Fibroblast of pulmonary artery (primary cell): ENCODE measurements at regions not wholly inside any gene's neighbourhood (a gene's known extent, or its start where the extent isn't known, plus 50 kb on each side); places are given as distances from the start of the nearest gene placed in this dataset.

Experiments used
- DNase-seq: peaks from one replicate; pipeline ENCODE4 v3.0.0-alpha.2; 2010; ENCODE audit warnings: low read depth
- H3K4me3 ChIP-seq: replicated peaks from 2 replicates; pipeline ENCODE4 v1.5.1; 2011; ENCODE audit warnings: low read depth, mild to moderate bottlenecking, control low read depth, low read length, moderate library complexity
- TF ChIP-seq, protein P1 (sequence below): IDR thresholded peaks from 2 replicates; pipeline ENCODE4 v1.5.1; 2011; ENCODE audit warnings: mild to moderate bottlenecking, control low read depth, low read length, inconsistent platforms; ENCODE audit errors: missing control alignments

DNA sequence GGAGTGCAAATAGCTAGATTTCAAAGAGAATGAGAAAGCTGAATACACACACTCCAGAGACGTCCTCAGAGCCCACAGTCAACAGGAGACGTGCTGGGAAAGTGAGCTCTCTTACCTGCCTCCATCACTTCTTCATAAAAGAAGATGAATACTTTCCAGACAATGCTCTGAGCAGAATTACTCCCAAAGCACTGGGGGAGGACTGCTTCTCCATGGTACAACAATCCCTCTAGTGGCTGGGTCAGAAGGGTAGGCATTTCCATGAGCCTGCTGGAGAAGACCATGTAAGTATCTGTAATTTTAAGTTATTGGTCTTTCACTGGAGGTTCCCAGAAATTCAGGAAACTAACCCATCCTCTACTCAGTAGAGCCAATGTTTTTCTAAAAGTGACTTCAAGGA, 190.3 kb downstream of the RBM43 start:
- TF ChIP-seq, protein P1, sequence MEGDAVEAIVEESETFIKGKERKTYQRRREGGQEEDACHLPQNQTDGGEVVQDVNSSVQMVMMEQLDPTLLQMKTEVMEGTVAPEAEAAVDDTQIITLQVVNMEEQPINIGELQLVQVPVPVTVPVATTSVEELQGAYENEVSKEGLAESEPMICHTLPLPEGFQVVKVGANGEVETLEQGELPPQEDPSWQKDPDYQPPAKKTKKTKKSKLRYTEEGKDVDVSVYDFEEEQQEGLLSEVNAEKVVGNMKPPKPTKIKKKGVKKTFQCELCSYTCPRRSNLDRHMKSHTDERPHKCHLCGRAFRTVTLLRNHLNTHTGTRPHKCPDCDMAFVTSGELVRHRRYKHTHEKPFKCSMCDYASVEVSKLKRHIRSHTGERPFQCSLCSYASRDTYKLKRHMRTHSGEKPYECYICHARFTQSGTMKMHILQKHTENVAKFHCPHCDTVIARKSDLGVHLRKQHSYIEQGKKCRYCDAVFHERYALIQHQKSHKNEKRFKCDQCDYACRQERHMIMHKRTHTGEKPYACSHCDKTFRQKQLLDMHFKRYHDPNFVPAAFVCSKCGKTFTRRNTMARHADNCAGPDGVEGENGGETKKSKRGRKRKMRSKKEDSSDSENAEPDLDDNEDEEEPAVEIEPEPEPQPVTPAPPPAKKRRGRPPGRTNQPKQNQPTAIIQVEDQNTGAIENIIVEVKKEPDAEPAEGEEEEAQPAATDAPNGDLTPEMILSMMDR: peak; percentile 77
- peak; percentile 82 for DNase-seq
- no peak overlapping the region for H3K4me3 ChIP-seq

DNA sequence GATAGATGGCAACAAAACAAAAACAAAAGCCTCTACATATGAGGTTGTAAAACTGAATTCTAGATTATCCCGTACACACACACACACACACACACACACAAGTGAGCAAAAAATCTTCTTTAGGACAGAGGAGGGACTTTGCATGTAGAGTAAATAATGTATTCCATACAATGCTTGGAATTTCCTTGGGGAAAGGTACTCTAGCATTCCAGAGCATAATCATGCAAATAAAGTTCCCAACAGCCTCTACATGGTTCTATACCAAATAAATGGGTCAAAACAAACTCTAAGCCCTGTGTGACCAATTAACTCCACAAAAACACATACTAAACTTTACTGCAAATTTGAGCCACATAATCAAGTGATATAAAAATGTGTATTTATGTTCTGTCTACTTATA, 191.4 kb downstream of the RBM43 start:
- no peak overlapping the region for H3K4me3 ChIP-seq
- TF ChIP-seq, protein P1: no peak
- DNase-seq: no peak

DNA sequence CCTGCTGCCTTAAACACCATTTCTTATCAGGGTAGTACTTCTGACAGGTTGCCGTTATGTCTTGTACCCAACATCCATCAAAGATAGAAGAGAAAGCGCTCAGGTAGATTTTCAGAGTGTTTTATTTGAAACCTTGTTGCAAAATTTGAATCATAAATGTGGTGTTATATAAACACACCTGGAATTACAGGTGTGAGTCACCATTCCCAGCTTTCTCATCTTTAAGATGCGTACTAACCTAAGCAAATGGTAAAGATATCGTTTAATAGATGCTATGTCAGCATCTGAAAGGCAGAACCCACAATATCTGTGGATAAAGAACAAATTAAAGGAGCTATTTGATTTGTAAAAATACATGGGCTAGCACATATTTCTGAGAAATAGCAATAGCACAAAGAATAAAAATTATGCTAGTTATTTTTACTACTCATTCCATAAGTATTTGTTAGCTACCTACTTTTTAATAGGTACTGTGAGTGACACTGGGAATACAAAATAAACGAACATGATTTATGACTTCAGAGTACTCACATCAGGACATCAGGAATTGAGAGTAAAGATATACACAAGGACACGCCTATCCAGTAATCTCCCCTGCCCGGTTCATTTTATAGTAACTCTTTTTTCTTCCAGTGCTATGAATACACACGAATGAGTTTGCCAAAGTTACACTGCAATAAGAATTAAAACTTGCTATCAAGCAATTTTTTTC, 193.8 kb downstream of the RBM43 start:
- TF ChIP-seq, protein P1: no peak
- H3K4me3 ChIP-seq: no peak overlapping the region
- no peak for DNase-seq

DNA sequence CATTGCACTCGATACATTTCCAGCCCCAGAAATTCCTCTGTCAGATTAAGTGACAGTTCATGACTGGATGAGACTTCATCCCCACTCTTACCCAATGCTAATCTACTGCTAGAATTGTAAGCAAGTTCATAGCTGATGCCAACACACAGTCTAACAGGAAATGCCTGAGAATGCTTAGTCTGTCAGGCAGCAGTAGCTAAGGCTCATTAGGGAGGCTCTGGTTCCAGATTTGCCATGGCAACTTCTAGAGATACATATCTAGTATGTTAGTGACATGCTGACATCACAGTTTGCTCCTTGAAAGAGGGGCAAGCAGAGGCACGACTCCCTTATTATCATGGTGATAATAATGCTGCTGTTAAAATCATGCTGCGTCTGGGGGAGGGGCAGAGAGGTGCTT, 198.4 kb downstream of the RBM43 start:
- TF ChIP-seq, protein P1: no peak
- DNase-seq: peak; percentile 89
- no peak overlapping the region for H3K4me3 ChIP-seq

DNA sequence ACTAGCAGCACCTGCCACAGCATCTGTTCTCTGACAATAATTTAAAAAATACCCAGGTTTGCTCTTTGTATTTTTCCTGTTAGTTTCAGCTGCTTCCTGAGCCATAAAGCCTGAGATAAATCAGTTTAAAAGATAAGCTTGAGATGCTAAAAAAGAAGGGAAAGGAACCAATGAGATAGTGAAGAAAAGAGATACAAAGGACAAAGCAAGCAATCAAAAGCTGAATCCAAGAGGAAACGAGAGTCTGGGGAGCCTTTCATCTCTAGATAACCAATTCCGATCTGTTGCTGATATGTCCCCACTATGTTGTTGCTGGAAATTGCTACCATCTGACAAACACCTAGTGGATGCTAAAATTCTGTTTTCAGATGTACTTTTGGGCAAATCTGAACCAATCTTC, 201.4 kb downstream of the RBM43 start:
- TF ChIP-seq, protein P1: no peak
- H3K4me3 ChIP-seq: no peak overlapping the region

DNA sequence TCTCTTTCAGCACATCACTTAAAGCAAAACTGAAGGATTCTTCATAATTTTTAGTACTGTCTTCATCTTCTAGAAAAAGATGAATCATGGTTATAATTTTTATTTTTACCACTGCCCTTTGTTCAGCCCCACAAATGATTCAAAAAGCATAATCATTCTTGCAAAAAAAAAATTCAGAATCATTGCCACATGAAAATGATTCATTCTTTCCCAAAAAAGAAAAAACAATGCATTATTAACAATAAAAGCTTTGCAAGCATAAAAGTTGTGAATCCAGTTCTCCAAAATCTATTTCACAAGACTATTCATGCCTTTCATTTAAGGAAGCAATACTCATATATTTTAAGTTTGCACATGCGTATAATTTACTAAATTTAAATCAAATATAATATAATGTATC, 204.8 kb downstream of the RBM43 start:
- DNase-seq: peak; percentile 77
- no peak overlapping the region for H3K4me3 ChIP-seq
- TF ChIP-seq, protein P1: no peak

More for the DNA sequence above, 201.4 kb downstream of the RBM43 start:
- DNase-seq: no peak

DNA sequence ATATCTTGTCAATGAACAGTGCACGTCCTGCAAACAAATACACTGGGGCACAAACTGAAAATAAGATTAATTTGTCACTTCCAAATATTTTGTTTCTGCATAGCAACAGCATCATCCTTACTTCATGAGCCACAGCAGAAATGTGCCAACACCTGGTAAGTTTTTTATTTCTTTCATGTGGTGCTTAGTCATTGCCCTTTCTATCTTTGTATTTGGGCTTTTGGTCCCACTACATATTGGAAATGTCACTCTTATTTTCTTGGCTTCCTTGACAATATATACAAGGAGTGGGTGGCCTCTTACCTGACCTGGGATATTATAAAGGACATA, 208.0 kb downstream of the RBM43 start:
- TF ChIP-seq, protein P1: no peak
- H3K4me3 ChIP-seq: no peak overlapping the region
- DNase-seq: no peak
